PC-3 (cell line): ENCODE measurements at regions not wholly inside any gene's neighbourhood (a gene's known extent, or its start where the extent isn't known, plus 50 kb on each side); places are given as distances from the start of the nearest gene placed in this dataset.

ENCODE experiments used
- ATAC-seq: fragments of 200-7000 bp; cut with Tn5 transposase; 2 replicates; pipeline ENCODE4 v1.9.1; 2020; ENCODE audit warnings: mild to moderate bottlenecking, moderate library complexity
- BruUV-seq: library from RNA; stranded (reverse); fragments of 400-500 nt; replicated peaks from 2 replicates; lab custom pipeline; 2021; lab: Mats Ljungman, UMichigan
- CTCF ChIA-PET: fragments of 300-600 bp; sonication (Branson Sonifier 250); formaldehyde crosslinking; loops from one replicate; lab custom pipeline; 2022; ENCODE audit warnings: antibody characterized with exemption; lab: Charles Lee
- POLR2A ChIA-PET: fragments of 300-600 bp; sonication (Branson Sonifier 250); formaldehyde crosslinking; loops from one replicate; lab custom pipeline; 2022; ENCODE audit warnings: antibody characterized with exemption; ENCODE audit not compliant: unreplicated experiment; lab: Charles Lee
- DNase-seq: peaks from one replicate; pipeline ENCODE4 v3.0.0-alpha.2; 2015
- H2AFZ ChIP-seq: fragments of 300-600 bp; sonication (generic); 2 replicates; pipeline ENCODE4 v1.6.0; 2016; ENCODE audit warnings: antibody characterized with exemption, low read length
- H3F3A ChIP-seq: fragments of 300-600 bp; sonication (generic); one replicate; pipeline ENCODE4 v1.6.0; 2017; ENCODE audit warnings: antibody characterized with exemption, low read length, control low read depth, mild to moderate bottlenecking; ENCODE audit not compliant: unreplicated experiment
- H3K27ac ChIP-seq: fragments of 300-600 bp; sonication (generic); 2 replicates; pipeline ENCODE4 v1.5.1; 2016; ENCODE audit warnings: mild to moderate bottlenecking, low read length
- H3K27me3 ChIP-seq: fragments of 300-600 bp; sonication (generic); 2 replicates; pipeline ENCODE4 v1.6.1; 2016; ENCODE audit warnings: low read length, mixed read lengths
- H3K36me3 ChIP-seq: fragments of 300-600 bp; sonication (generic); 2 replicates; pipeline ENCODE4 v1.6.1; 2016; ENCODE audit warnings: low read depth, mixed run types, low read length, mixed read lengths
- H3K4me1 ChIP-seq: fragments of 300-600 bp; sonication (generic); 2 replicates; pipeline ENCODE4 v1.5.1; 2016; ENCODE audit warnings: low read length; ENCODE audit not compliant: insufficient read depth
- H3K4me2 ChIP-seq: fragments of 300-600 bp; sonication (generic); 2 replicates; pipeline ENCODE4 v1.6.0; 2016; ENCODE audit warnings: low read length
- H3K4me3 ChIP-seq: fragments of 300-600 bp; sonication (generic); 2 replicates; pipeline ENCODE4 v1.5.1; 2016; ENCODE audit warnings: mild to moderate bottlenecking, low read length, mixed read lengths
- H3K79me2 ChIP-seq: fragments of 300-600 bp; sonication (generic); 2 replicates; pipeline ENCODE4 v1.6.1; 2017; ENCODE audit warnings: low read length, mixed read lengths
- H3K9ac ChIP-seq: fragments of 300-600 bp; sonication (generic); 2 replicates; pipeline ENCODE4 v1.6.0; 2016; ENCODE audit warnings: mild to moderate bottlenecking, low read length
- H3K9me2 ChIP-seq: fragments of 300-600 bp; sonication (generic); replicated peaks from 2 replicates; pipeline ENCODE4 v1.6.1; 2016; ENCODE audit warnings: mixed run types, low read length, mixed read lengths
- H3K9me3 ChIP-seq: fragments of 300-600 bp; sonication (generic); 2 replicates; pipeline ENCODE4 v1.6.1; 2016; ENCODE audit warnings: low read length, mixed read lengths
- H4K20me1 ChIP-seq: fragments of 300-600 bp; sonication (generic); 2 replicates; pipeline ENCODE4 v1.6.1; 2016; ENCODE audit warnings: low read length, mixed read lengths
- CTCF ChIP-seq: fragments of 300-600 bp; sonication (generic); conservative IDR thresholded peaks from 2 replicates; pipeline ENCODE4 v1.5.1; 2017; ENCODE audit warnings: antibody characterized with exemption, low read depth, mild to moderate bottlenecking, low read length
- EZH2 ChIP-seq: fragments of 300-600 bp; sonication (generic); IDR thresholded peaks from one replicate; pipeline ENCODE4 v1.6.1; 2017; ENCODE audit warnings: antibody characterized with exemption, mild to moderate bottlenecking, low read length; ENCODE audit not compliant: unreplicated experiment
- EZH2phosphoT487 ChIP-seq: fragments of 300-600 bp; sonication (generic); IDR thresholded peaks from 2 replicates; pipeline ENCODE4 v1.6.1; 2018; ENCODE audit warnings: mild to moderate bottlenecking, antibody characterized with exemption, low read length, borderline replicate concordance
- intact Hi-C: fragments of 100-400 bp; cut with micrococcal nuclease; formaldehyde crosslinking; loops from 2 replicates; pipeline ENCODE4 v1.9.0; 2023

- Histone ChIP-seq H3K4me3 (no peak overlapping the region), H3K79me2 (no peaks in the 10 kb centered on the region), H3K36me3 (no peaks in the 10 kb centered on the region), H3K4me2 (no peak overlapping the region), H3F3A (no peaks in the 10 kb centered on the region), H3K27me3 (no peaks in the 10 kb centered on the region), H3K4me1 (no peaks in the 10 kb centered on the region), H3K9ac (no peak overlapping the region), H3K9me3 (no peaks in the 10 kb centered on the region), H2AFZ (no peak overlapping the region), H3K9me2 (no peaks in the 10 kb centered on the region), H3K27ac (no peak overlapping the region), H4K20me1 (no peaks in the 10 kb centered on the region)
- POLR2A ChIA-PET = no interaction called here
- CTCF ChIA-PET = no interaction called here
- ATAC-seq (no peak), DNase-seq (peak; percentile 11)
- no TSS peak for BruUV-seq
- TF ChIP-seq EZH2 (no peak), CTCF (peak; percentile 57), EZH2phosphoT487 (no peak)
- intact Hi-C loops = no loop called here
Measured at GRCh38 chr3:8336456-8336855, 165.2 kb upstream of the LMCD1 start.

- H3K27me3 ChIP-seq = peaks cover 6% of the 10 kb centered on the region; the same call in 1 of the 2 replicates
- ATAC-seq = no peak
- no peaks in the 10 kb centered on the region for H3K79me2 ChIP-seq
- no peak for DNase-seq
- no peaks in the 10 kb centered on the region for H3K4me1 ChIP-seq
- H3K9me2 ChIP-seq = no peaks in the 10 kb centered on the region
- TF ChIP-seq CTCF (no peak), EZH2phosphoT487 (no peak), EZH2 (no peak)
- H4K20me1 ChIP-seq = no peaks in the 10 kb centered on the region
- no TSS peak for BruUV-seq
- H3K9ac ChIP-seq = no peak overlapping the region
- H3K4me2 ChIP-seq = no peak overlapping the region
- CTCF ChIA-PET = no interaction called here
- H3K4me3 ChIP-seq = no peak overlapping the region
- intact Hi-C loops = no loop called here
- H3K9me3 ChIP-seq = no peaks in the 10 kb centered on the region
- POLR2A ChIA-PET = no interaction called here
- H2AFZ ChIP-seq = no peak overlapping the region
- no peaks in the 10 kb centered on the region for H3F3A ChIP-seq
- H3K27ac ChIP-seq = no peak overlapping the region
- H3K36me3 ChIP-seq = no peaks in the 10 kb centered on the region
Measured at GRCh38 chr3:8338424-8338823, 163.2 kb upstream of the LMCD1 start.

GRCh38 chr3:8341821-8342247, 159.8 kb upstream of the LMCD1 start:
- intact Hi-C loops = no loop called here
- BruUV-seq = no TSS peak
- DNase-seq (peak; percentile 9), ATAC-seq (no peak)
- Histone ChIP-seq H2AFZ (no peak overlapping the region), H3K4me3 (no peak overlapping the region), H3K9me2 (no peaks in the 10 kb centered on the region), H3K79me2 (no peaks in the 10 kb centered on the region), H3K27ac (no peak overlapping the region), H3K9ac (no peak overlapping the region), H3K9me3 (peaks cover 5% of the 10 kb centered on the region; the same call in 1 of the 2 replicates), H3K4me1 (no peaks in the 10 kb centered on the region), H3F3A (no peaks in the 10 kb centered on the region), H4K20me1 (no peaks in the 10 kb centered on the region), H3K27me3 (peaks cover 6% of the 10 kb centered on the region; the same call in 1 of the 2 replicates), H3K36me3 (no peaks in the 10 kb centered on the region), H3K4me2 (no peak overlapping the region)
- POLR2A ChIA-PET = no interaction called here
- CTCF ChIA-PET = no interaction called here
- TF ChIP-seq EZH2 = no peak
- TF ChIP-seq CTCF = no peak
- TF ChIP-seq EZH2phosphoT487 = no peak
